ENCODE measurements at regions not wholly inside any gene's neighbourhood (a gene's known extent, or its start where the extent isn't known, plus 50 kb on each side); places are given as distances from the start of the nearest gene placed in this dataset.

- Mint-ChIP-seq H3K9me3 (peaks cover 3% of the 10 kb centered on the region), H3K27ac (no peak overlapping the region), H3K4me1 (no peaks in the 10 kb centered on the region), H3K27me3 (ENCODE audit: low read depth, poor library complexity) (no peaks in the 10 kb centered on the region), H3K4me3 (no peak overlapping the region), H3K36me3 (ENCODE audit: low read depth) (no peaks in the 10 kb centered on the region)
- no peak for DNase-seq
- no peak for TF ChIP-seq CTCF (IDR thresholded peaks at IDR 0.05)
Measured at GRCh38 chr11:42195289-42196013, 736.0 kb upstream of the LRRC4C start.

GRCh38 chr11:42200311-42200710 lies 740.9 kb upstream of the LRRC4C start:
- no peak for TF ChIP-seq CTCF (IDR thresholded peaks at IDR 0.05)
- Mint-ChIP-seq H3K4me1 (peaks cover 7% of the 10 kb centered on the region), H3K27me3 (ENCODE audit: low read depth, poor library complexity) (no peaks in the 10 kb centered on the region), H3K27ac (no peak overlapping the region), H3K4me3 (no peak overlapping the region), H3K36me3 (ENCODE audit: low read depth) (no peaks in the 10 kb centered on the region), H3K9me3 (peaks cover 3% of the 10 kb centered on the region)
- DNase-seq, result no peak

DNA sequence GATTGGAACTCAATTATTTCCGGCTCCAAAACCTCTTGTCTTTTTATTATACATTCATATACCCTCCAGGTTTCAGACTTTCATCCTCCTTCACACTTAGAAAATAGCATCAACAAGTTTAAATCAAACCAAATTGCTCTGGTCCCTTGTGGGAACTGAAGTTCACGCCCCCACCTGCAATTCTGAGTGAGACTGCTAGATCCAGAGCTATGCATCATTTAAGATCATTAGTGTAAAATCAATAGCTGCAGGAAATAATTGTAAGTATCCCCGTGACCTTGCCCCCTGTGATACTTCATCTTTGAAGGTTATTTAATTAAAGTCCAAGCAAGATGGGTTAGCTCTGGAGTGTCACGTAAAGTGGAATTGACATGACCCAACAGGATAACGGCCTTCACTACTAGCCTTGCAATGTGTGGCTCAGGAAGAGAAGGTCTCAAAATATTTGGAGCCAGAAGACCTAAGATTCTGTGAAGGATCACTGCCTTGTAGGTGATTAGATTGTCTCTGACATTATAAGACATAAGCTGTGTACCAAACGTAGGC lies 742.2 kb upstream of the LRRC4C start:
- peaks cover 7% of the 10 kb centered on the region for H3K9me3 Mint-ChIP-seq
- H3K36me3 Mint-ChIP-seq (ENCODE audit: low read depth), result no peaks in the 10 kb centered on the region
- no peak overlapping the region for H3K27ac Mint-ChIP-seq

DNA sequence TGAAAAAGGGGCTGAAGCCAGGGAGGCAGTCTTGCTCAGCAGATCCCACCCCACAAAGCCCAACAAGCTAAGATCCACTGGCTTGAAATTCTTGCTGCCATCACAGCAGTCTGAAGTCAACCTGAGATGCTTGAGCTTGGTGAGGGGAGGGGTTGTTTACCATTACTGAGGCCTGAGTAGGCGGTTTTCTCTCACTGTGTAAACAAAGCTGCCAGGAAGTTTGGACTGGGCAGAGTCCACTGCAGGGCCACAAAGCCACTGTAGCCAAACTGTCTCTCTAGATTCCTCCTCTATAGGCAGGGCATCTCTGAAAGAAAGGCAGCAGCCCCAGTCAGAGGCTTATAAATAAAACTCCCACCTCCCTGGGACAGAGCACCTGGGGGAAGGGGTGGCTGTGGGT lies 746.1 kb upstream of the LRRC4C start:
- no peak for DNase-seq
- Mint-ChIP-seq H3K36me3 (ENCODE audit: low read depth) (no peaks in the 10 kb centered on the region), H3K27me3 (ENCODE audit: low read depth, poor library complexity) (no peaks in the 10 kb centered on the region), H3K4me1 (peaks cover 7% of the 10 kb centered on the region), H3K9me3 (peaks cover 12% of the 10 kb centered on the region), H3K27ac (no peak overlapping the region), H3K4me3 (no peak overlapping the region)
- TF ChIP-seq CTCF (IDR thresholded peaks at IDR 0.05), result no peak

More for the DNA sequence above, 742.2 kb upstream of the LRRC4C start:
- Mint-ChIP-seq H3K27me3 (ENCODE audit: low read depth, poor library complexity) (no peaks in the 10 kb centered on the region), H3K4me1 (peaks cover 7% of the 10 kb centered on the region), H3K4me3 (no peak overlapping the region)
- DNase-seq, result no peak
- no peak for TF ChIP-seq CTCF (IDR thresholded peaks at IDR 0.05)

DNA sequence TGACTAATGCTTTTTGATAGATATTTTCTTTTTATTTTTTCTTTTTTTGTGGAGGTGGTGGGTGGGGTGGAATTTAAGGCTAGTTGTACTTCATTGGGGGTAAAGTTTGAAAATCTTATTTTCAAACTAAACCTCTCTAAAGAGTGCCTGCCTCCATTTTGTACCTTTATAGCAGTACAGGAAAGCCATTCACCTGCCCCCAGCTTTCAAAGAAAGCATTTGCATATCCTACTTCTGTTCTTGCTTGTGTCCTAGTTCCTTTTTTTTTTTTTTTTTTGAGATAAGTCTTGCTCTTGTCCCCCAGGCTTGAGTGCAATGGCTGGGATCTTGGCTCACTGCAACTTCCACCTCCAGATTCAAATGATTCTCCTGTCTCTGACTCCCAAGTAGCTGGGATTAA lies 766.2 kb upstream of the LRRC4C start:
- Mint-ChIP-seq H3K27me3 (ENCODE audit: low read depth, poor library complexity) (no peaks in the 10 kb centered on the region), H3K9me3 (peaks cover 3% of the 10 kb centered on the region), H3K27ac (no peak overlapping the region), H3K4me1 (no peaks in the 10 kb centered on the region), H3K36me3 (ENCODE audit: low read depth) (no peaks in the 10 kb centered on the region), H3K4me3 (no peak overlapping the region)
- DNase-seq, result no peak
- no peak for TF ChIP-seq CTCF (IDR thresholded peaks at IDR 0.05)

DNA sequence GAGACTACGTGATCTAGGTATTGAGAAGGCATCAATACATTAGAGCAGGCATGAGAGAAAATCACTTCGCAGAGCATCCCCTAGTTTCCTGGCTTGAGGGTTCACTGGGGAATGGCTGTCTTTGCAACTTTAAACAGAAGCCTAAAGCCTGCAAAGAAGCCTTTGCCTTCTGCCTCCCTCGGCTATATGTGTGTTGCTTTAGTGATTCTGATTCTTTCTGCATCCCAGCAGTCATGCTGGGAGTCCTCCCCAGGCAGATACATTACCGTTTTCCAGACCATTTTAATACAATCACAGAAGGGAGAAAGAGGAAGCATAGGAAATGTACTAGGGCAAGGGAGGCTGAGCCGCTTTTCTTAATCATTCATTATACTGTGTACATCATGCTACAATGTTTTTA lies 773.2 kb upstream of the LRRC4C start:
- no peaks in the 10 kb centered on the region for H3K36me3 Mint-ChIP-seq (ENCODE audit: low read depth)
- no peak overlapping the region for H3K4me3 Mint-ChIP-seq
- peaks cover 3% of the 10 kb centered on the region for H3K9me3 Mint-ChIP-seq
- no peaks in the 10 kb centered on the region for H3K27me3 Mint-ChIP-seq (ENCODE audit: low read depth, poor library complexity)
- DNase-seq, result no peak
- no peaks in the 10 kb centered on the region for H3K4me1 Mint-ChIP-seq
- no peak overlapping the region for H3K27ac Mint-ChIP-seq
- TF ChIP-seq CTCF (IDR thresholded peaks at IDR 0.05), result no peak
